ENCODE measurements at regions not wholly inside any gene's neighbourhood (a gene's known extent, or its start where the extent isn't known, plus 50 kb on each side); places are given as distances from the start of the nearest gene placed in this dataset.
"Not testable (repeated sequence)": the region's sequence is repeated elsewhere in the genome, so short reads cannot be mapped to it uniquely, and the experiment has no call there.

GRCh38 chr9:36521148-36521547 lies 51.5 kb upstream of the MELK start:
- DNase-seq (ENCODE audit: low read depth, low spot score) = no peak
- H3K27ac ChIP-seq = no peak overlapping the region

GRCh38 chr9:36517131-36517530 lies 55.6 kb upstream of the MELK start:
- no peak for DNase-seq (ENCODE audit: low read depth, low spot score)
- H3K27ac ChIP-seq = no peak overlapping the region

GRCh38 chr9:36504156-36504555 lies 68.5 kb upstream of the MELK start:
- no peak overlapping the region for H3K27ac ChIP-seq
- DNase-seq (ENCODE audit: low read depth, low spot score) = no peak

GRCh38 chr9:36503172-36504088 lies 69.3 kb upstream of the MELK start:
- no peak for DNase-seq (ENCODE audit: low read depth, low spot score)
- H3K27ac ChIP-seq = no peak overlapping the region

GRCh38 chr9:36501727-36502126 lies 71.0 kb upstream of the MELK start:
- no peak overlapping the region for H3K27ac ChIP-seq
- no peak for DNase-seq (ENCODE audit: low read depth, low spot score)

DNA sequence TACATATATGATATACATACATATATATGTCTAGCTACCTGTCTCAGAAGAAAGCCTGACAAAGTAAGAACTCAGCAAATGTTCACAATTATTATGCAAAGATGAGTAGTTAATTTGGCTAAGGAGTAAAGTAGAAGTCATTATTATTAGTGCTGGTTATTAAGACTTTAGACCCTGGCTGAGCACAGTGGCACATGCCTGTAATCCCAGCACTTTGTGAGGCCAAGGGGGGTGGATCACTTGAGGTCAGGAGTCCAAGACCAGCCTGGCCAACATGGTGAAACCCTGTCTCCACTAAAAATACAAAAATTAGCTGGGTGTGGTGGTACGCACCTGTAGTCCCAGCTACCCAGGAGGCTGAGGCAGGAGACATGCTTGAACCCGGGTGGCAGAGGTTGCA lies 71.8 kb upstream of the MELK start:
- DNase-seq (ENCODE audit: low read depth, low spot score); H3K27ac ChIP-seq: not testable (repeated sequence)

GRCh38 chr9:36499174-36499890 lies 73.4 kb upstream of the MELK start:
- no peak for DNase-seq (ENCODE audit: low read depth, low spot score)
- H3K27ac ChIP-seq = no peak overlapping the region

DNA sequence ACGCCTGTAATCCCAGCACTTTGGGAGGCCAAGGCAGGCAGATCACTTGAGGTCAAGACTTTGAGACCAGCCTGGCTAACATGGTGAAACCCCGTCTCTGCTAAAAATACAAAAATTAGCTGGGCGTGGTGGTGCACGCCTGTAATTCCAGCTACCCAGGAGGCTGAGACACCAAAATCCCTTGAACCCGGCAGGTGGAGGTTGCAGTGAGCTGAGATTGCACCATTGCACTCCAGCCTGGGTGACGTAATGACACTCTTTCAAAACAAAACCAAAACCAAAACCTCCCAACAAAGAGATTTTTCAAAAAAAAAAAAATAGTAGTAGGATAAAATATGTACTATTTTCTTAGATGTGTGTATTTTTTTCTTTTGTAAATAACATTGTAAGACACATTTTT lies 79.1 kb upstream of the MELK start:
- not testable (repeated sequence) for H3K27ac ChIP-seq; DNase-seq (ENCODE audit: low read depth, low spot score)

- no peak overlapping the region for H3K27ac ChIP-seq
- no peak for DNase-seq (ENCODE audit: low read depth, low spot score)
Observed at GRCh38 chr9:36492865-36493264, 79.8 kb upstream of the MELK start.

DNA sequence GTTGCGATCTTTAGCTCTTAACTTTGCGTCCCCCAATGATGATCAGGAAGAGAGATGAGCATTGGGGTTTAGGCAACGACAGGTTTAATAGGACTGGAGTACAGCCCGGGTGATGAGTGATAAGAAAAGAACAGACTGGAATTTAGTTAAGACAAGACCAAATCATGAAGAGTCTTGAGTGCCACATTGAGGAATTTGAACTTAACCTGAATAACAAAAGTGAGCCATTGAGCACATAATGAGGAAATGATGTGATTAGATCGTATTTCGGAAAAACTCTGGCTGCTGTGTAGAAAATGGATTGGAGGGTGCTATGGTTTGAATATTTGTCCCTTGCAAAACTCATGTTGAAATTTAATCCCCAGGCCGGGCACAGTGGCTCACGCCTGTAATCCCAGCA lies 83.2 kb upstream of the MELK start:
- H3K27ac ChIP-seq = no peak overlapping the region
- no peak for DNase-seq (ENCODE audit: low read depth, low spot score)

DNA sequence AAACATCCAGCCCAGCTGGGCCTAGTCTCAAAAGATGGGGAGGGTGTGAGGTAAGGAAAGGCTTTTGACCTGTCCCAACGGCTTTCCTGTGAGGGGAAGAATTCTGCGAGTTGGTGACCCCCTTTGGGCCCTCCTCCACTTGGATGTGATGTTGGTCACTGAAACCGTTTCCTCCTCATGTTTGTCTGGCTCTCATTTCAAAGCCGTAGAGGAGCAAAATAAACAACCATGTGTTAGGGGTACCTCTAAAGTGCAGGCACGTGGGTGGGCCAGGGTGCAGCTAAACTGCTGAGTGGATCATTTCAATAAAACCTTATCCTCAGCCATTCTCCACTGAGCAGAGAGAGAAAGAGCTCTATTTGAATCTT lies 84.3 kb upstream of the MELK start:
- DNase-seq (ENCODE audit: low read depth, low spot score) = no peak

GRCh38 chr9:36487482-36488388 lies 85.0 kb upstream of the MELK start:
- H3K27ac ChIP-seq = peak overlapping the region; percentile 58
- no peak for DNase-seq (ENCODE audit: low read depth, low spot score)

More for the DNA sequence above, 84.3 kb upstream of the MELK start:
- H3K27ac ChIP-seq = peak overlapping the region; percentile 58

GRCh38 chr9:36486933-36487481 lies 85.7 kb upstream of the MELK start:
- H3K27ac ChIP-seq = peak overlapping the region; percentile 58
- no peak for DNase-seq (ENCODE audit: low read depth, low spot score)

DNA sequence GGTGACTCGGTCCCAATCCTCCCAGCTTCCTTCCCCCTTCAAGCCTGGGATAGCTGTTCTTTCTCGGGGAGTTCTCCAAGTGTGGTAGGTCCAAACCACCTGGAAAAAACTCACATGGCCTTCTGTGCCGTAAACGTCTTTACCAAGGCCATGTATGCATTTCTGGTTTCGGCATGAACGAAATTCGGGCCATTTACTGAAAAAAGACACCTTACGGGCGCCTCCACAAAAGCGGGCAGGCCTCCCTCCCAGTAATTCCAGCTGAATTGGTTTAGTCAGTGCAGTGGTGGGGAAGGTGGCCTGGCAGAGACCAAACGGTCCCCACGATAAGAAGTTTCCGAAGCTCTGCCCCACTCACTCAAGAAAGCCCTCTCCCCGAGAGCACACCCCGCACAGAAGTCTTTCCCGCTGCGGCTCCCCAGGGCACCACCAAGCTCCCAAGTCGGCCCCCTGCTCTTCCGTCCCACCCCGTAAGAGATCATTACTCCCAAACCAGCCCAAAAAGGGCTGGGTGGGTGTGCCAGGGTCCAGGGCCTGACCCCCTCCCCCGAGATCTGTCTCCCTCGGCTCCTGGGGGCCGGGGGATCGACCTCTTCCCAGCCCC lies 86.3 kb upstream of the MELK start:
- DNase-seq (ENCODE audit: low read depth, low spot score) = no peak
- H3K27ac ChIP-seq = peak overlapping the region; percentile 58

- DNase-seq (ENCODE audit: low read depth, low spot score) = no peak
- peak overlapping the region; percentile 58 for H3K27ac ChIP-seq
Observed at GRCh38 chr9:36485647-36486328, 85.7 kb upstream of the RNF38 start.

GRCh38 chr9:36484124-36484523 lies 84.1 kb upstream of the RNF38 start:
- H3K27ac ChIP-seq = no peak overlapping the region
- no peak for DNase-seq (ENCODE audit: low read depth, low spot score)

DNA sequence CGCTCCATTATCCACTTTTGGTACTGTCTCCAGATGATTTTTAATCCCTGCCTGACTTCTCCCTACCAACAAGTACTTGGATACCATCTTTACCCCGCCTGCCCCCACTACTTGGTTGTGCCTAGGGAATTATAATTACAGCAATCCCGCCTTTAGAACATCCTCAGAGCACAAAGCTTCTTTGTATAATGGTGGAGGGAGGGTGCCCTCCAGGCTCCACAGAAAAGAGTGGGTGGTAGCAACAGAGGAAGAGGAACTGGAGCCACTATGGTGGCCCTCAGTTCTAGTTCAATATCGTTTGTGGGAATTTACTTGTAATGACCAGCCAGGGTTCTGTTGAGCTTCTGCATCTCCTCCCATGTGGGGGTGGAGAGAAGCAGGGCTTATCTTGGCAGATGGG lies 79.0 kb upstream of the RNF38 start:
- H3K27ac ChIP-seq = no peak overlapping the region
- no peak for DNase-seq (ENCODE audit: low read depth, low spot score)

GRCh38 chr9:36471359-36471758 lies 71.3 kb upstream of the RNF38 start:
- no peak for DNase-seq (ENCODE audit: low read depth, low spot score)
- H3K27ac ChIP-seq = peak overlapping the region; percentile 54

DNA sequence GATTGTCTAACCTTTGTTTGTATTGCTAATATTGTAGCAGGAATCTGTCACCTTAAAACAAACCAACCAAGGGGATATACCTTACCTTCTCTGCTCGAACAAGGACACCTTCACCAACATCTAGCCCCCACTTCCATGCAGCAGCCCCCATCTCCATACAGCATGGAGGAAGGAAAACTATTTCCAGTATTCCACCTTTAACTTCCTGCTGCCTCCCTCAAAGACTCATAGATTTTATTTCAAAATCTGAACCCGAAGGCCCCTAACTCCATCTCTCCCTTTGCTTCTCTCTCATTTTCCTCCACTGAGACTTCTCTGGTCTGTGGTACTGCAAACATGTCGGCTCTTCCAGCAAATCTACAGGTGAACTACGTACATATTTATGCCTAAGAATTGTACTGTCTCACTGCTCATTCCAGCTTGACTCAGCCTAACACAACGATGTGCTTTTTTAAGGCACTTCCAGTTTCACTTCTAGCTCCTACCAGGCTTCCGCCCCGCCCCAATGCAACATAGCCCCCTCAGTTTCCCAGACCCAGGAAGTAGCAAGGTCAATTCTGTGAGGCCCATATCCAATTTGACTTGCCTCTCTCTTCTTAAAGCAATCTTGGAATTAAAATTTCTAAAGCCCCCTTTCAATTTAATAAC lies 70.7 kb upstream of the RNF38 start:
- no peak for DNase-seq (ENCODE audit: low read depth, low spot score)
- peak overlapping the region; percentile 54 for H3K27ac ChIP-seq
